AG04450 (cell line): ENCODE measurements at regions not wholly inside any gene's neighbourhood (a gene's known extent, or its start where the extent isn't known, plus 50 kb on each side); places are given as distances from the start of the nearest gene placed in this dataset.

ENCODE experiments used
- CTCF ChIA-PET: fragments of 300-600, 350-600 bp; formaldehyde crosslinking; extraction: SDS; loops from one replicate; lab custom pipeline; 2022; ENCODE audit warnings: antibody characterized with exemption, inconsistent platforms; lab: Charles Lee
- POLR2A ChIA-PET: fragments of 350-600 bp; formaldehyde crosslinking; extraction: SDS; loops from one replicate; lab custom pipeline; 2021; ENCODE audit warnings: antibody characterized with exemption, inconsistent platforms; lab: Yijun Ruan, JAX
- DNase-seq: peaks from one replicate; pipeline ENCODE4 v3.0.0-alpha.2; 2011; ENCODE audit warnings: low read depth, low spot score
- H3K27ac ChIP-seq: one replicate; pipeline ENCODE4 v1.5.1; 2012; ENCODE audit warnings: low read depth, low read length, control low read depth
- H3K27me3 ChIP-seq: one replicate; pipeline ENCODE4 v1.6.0; 2012; ENCODE audit warnings: low read length; ENCODE audit not compliant: control insufficient read depth, insufficient read depth
- H3K4me3 ChIP-seq: 2 replicates; pipeline ENCODE4 v1.5.1; 2011; ENCODE audit warnings: mild to moderate bottlenecking, low read depth, low read length, control low read depth
- H3K9me3 ChIP-seq: 2 replicates; pipeline ENCODE4 v1.5.1; 2012; ENCODE audit warnings: low read length; ENCODE audit not compliant: control insufficient read depth, insufficient read depth
- CTCF ChIP-seq: IDR thresholded peaks from 2 replicates; pipeline ENCODE4 v1.5.1; 2011; ENCODE audit warnings: low read depth, low read length, control low read depth, inconsistent platforms

- Histone ChIP-seq H3K27ac (no peak overlapping the region), H3K9me3 (no peaks in the 10 kb centered on the region), H3K4me3 (no peak overlapping the region), H3K27me3 (no peaks in the 10 kb centered on the region)
- CTCF ChIA-PET = interaction anchor here (0.9 kb wide), 1 partner anchor 51 kb away, joined by 3 read pairs; no protein-coding TSS in a partner anchor
- POLR2A ChIA-PET = no interaction called here
- no peak for TF ChIP-seq CTCF
- DNase-seq = no peak
These were observed 157.3 kb downstream of the NTMT2 start for GRCh38 chr1:170303034-170303433.

GRCh38 chr1:170305777-170306512 lies 160.2 kb downstream of the NTMT2 start:
- H3K27me3 ChIP-seq = no peaks in the 10 kb centered on the region
- no peak for DNase-seq
- H3K27ac ChIP-seq = no peak overlapping the region
- CTCF ChIA-PET = no interaction called here
- no peak overlapping the region for H3K4me3 ChIP-seq
- H3K9me3 ChIP-seq = no peaks in the 10 kb centered on the region
- POLR2A ChIA-PET = no interaction called here
- TF ChIP-seq CTCF = no peak

- no peak for DNase-seq
- Histone ChIP-seq H3K27ac (no peak overlapping the region), H3K4me3 (no peak overlapping the region), H3K27me3 (no peaks in the 10 kb centered on the region), H3K9me3 (no peaks in the 10 kb centered on the region)
- POLR2A ChIA-PET = no interaction called here
- CTCF ChIA-PET = interaction anchor here (0.6 kb wide), 1 partner anchor 467 kb away, joined by 3 read pairs; no protein-coding TSS in a partner anchor
- TF ChIP-seq CTCF = no peak
These were observed 160.8 kb downstream of the NTMT2 start for GRCh38 chr1:170306513-170306910.

GRCh38 chr1:170306948-170307347 lies 161.2 kb downstream of the NTMT2 start:
- Histone ChIP-seq H3K27ac (no peak overlapping the region), H3K4me3 (no peak overlapping the region), H3K9me3 (no peaks in the 10 kb centered on the region), H3K27me3 (no peaks in the 10 kb centered on the region)
- POLR2A ChIA-PET = no interaction called here
- no peak for TF ChIP-seq CTCF
- no peak for DNase-seq
- CTCF ChIA-PET = interaction anchor here (0.6 kb wide), 1 partner anchor 467 kb away, joined by 3 read pairs; no protein-coding TSS in a partner anchor

- no peak for DNase-seq
- POLR2A ChIA-PET = no interaction called here
- Histone ChIP-seq H3K9me3 (no peaks in the 10 kb centered on the region), H3K4me3 (no peak overlapping the region), H3K27ac (no peak overlapping the region), H3K27me3 (no peaks in the 10 kb centered on the region)
- no peak for TF ChIP-seq CTCF
- CTCF ChIA-PET = interaction anchor here (0.6 kb wide), 1 partner anchor 466 kb away, joined by 3 read pairs; no protein-coding TSS in a partner anchor
These were observed 161.7 kb downstream of the NTMT2 start for GRCh38 chr1:170307426-170307825.
